LNCaP clone FGC (cell line): ENCODE measurements at regions not wholly inside any gene's neighbourhood (a gene's known extent, or its start where the extent isn't known, plus 50 kb on each side); places are given as distances from the start of the nearest gene placed in this dataset.

Source experiments
- DNase-seq: peaks from one replicate; pipeline ENCODE4 v3.0.0-alpha.2; 2011; ENCODE audit warnings: low read depth
- H3K4me3 ChIP-seq: 2 replicates; pipeline ENCODE4 v1.5.1; 2011; ENCODE audit warnings: mild to moderate bottlenecking, low read depth, low read length, control low read depth
- TF ChIP-seq, protein P1 (sequence below): IDR thresholded peaks from 2 replicates; pipeline ENCODE4 v1.5.1; 2012; ENCODE audit warnings: mild to moderate bottlenecking; ENCODE audit not compliant: control insufficient read depth, insufficient read depth; ENCODE audit errors: extremely low read depth

DNA sequence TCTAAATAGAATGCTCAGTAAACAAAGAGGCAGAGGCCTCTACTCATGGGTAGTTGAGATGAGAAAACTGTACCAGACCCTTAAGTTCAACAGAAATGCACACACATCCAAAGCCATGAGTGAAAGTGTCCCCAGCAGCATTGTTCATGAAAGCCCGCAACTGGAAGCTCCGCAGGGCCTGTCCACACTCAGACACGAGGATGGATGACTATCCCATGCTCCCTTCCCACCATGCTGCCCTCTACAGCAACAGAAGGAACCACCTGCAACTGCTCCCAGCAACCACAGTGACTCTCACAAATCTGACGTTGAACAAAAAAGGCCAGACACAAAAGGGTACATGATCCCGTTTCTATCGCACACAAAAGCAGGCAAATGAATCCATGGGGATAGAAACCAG lies 76.9 kb upstream of the ANO1 start:
- H3K4me3 ChIP-seq = no peak overlapping the region
- no peak for DNase-seq
- TF ChIP-seq, protein P1, sequence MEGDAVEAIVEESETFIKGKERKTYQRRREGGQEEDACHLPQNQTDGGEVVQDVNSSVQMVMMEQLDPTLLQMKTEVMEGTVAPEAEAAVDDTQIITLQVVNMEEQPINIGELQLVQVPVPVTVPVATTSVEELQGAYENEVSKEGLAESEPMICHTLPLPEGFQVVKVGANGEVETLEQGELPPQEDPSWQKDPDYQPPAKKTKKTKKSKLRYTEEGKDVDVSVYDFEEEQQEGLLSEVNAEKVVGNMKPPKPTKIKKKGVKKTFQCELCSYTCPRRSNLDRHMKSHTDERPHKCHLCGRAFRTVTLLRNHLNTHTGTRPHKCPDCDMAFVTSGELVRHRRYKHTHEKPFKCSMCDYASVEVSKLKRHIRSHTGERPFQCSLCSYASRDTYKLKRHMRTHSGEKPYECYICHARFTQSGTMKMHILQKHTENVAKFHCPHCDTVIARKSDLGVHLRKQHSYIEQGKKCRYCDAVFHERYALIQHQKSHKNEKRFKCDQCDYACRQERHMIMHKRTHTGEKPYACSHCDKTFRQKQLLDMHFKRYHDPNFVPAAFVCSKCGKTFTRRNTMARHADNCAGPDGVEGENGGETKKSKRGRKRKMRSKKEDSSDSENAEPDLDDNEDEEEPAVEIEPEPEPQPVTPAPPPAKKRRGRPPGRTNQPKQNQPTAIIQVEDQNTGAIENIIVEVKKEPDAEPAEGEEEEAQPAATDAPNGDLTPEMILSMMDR = no peak

DNA sequence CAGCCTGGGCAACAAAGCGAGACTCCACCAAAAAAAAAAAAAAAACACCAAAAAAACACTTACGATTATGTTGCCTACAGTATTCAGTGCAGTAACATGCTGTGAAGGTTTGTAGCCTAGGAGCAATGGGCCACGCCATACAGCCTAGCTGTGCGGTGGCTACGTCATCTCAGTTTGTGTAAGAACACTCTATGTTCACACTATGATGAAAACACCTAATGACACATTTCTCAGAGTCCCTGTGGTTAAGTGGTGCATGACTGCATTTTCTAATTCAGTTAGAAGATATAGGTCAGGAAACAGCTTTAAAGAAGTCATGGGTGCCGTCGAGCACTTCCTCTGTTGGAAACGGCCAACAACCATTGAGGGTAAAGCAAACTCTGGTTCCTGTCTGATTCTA lies 75.7 kb upstream of the ANO1 start:
- no peak overlapping the region for H3K4me3 ChIP-seq
- TF ChIP-seq, protein P1 = no peak
- DNase-seq = no peak

DNA sequence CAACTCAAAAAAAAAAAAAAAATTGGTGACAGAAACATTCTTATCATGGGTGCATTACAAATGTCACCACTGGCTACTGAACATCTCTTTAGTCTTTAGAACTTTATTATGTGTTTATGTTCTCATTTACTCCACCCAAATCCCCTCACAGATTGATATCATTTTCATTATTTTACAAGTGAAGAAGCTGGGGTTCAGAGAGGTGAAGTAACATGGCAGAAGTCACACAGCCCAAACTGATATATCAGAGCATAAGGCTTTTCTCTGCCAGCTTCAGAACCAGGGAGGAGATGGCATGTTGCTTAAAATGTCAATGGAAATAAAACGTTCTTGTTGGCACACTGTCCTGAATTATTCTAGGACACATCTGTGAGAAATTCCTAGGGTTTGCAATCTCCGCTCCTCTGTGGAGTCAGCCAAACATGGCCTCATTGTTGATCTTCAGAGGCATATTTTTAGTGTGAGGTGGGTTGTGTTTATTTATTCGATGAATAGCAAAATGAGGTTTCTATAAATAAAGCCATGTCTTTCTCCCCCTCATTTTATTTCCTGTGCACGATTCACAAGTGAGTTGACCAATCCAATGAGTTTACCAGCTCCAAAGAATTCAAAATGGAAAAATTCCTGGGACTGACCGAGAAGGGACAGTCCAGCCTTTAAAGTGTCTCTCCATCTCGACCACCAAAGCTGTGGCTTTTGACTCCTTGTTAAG lies 72.9 kb upstream of the ANO1 start:
- TF ChIP-seq, protein P1 = no peak
- no peak for DNase-seq
- no peak overlapping the region for H3K4me3 ChIP-seq

DNA sequence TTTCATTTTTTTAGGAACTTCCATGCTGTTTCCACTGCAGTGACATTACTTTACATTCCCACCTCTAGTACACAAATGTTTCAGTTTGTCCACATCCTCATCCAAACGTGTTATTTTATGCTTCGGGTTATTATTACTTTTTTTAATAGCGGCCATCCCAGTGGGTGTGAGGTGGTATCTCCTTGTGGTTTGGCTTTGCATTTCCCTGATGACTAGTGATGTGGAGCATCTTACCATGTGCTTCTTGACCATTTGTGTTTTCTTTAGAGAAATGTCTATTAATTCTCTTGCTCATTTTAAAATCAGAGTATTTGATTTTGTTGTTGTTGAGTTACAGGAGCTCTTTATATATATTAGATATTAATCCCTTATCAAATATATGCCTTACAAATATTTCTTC lies 70.3 kb upstream of the ANO1 start:
- TF ChIP-seq, protein P1 = no peak
- DNase-seq = no peak
- H3K4me3 ChIP-seq = no peak overlapping the region

DNA sequence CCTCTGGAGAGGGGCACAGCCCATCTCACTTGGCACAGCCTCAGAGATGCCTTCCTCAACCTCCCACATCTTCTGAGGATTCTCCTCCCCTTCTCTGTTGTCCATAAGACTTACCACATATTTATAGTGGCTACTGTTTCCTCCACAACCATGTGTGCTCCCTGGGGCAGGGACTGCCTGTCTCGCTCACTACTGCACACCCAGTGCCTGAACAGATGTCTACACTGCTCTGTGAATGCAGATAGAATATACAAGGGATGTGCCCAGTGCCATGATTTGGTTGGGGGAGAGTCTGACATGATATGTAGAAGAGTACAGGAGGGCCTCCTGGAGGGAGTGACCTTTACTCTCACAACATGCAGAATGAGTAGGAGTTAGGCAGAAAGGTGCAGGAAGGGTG lies 67.3 kb upstream of the ANO1 start:
- TF ChIP-seq, protein P1 = no peak
- H3K4me3 ChIP-seq = no peak overlapping the region
- DNase-seq = no peak

DNA sequence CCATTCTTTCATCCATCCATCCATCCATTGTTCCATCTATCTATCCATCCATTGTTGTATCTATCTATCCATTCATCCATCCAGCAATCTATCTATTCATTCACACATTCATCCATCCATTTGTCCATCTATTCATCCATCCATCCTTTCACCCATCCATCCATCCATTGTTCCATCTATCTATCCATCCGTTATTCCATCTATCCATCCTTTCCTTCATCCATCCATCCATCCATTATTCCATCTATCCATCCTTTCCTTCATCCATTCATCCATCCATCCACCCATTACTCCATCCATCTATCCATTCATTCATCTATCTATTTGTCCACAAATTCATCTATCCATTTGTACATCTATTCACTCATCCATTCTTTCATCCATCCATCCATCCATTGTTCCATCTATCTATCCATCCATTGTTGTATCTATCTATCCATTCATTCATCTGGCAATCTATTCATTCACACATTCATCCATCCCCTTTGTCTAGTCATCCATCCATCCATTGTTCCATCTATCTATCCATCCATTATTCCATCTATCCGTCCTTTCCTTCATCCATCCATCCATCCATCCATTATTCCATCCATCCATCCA lies 65.9 kb upstream of the ANO1 start:
- DNase-seq = no peak
- TF ChIP-seq, protein P1 = no peak

DNA sequence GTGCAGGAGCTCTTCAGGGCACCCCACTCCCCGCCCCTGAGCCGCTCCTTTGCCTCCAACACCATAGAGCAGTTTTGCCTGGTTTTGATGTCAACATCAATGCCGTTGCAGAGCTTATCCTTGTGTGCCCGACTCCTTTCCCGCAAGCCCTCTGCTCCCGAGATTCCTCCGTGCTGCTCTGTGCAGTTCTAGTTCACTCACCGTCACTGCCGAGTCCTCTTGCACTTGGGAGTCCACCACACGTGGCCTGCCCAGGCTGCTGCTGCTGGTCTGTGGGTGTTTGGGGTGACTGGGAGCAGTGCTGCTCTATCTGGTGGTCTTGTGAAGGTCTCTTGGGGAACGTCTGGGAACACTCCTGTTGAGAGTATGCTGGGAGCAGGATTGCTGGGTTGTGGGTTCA lies 63.8 kb upstream of the ANO1 start:
- H3K4me3 ChIP-seq = no peak overlapping the region
- no peak for DNase-seq
- TF ChIP-seq, protein P1 = no peak

More for the DNA sequence above, 65.9 kb upstream of the ANO1 start:
- H3K4me3 ChIP-seq = no peak overlapping the region
